ENCODE measurements at regions not wholly inside any gene's neighbourhood (a gene's known extent, or its start where the extent isn't known, plus 50 kb on each side); places are given as distances from the start of the nearest gene placed in this dataset.

GRCh38 chr11:106302416-106302815 lies 225.0 kb downstream of the AASDHPPT start:
- no peak for TF ChIP-seq CEBPB (IDR thresholded peaks at IDR 0.05)
- TF ChIP-seq NFIC (IDR thresholded peaks at IDR 0.05), result no peak
- no peak for TF ChIP-seq CREB1 (IDR thresholded peaks at IDR 0.05; ENCODE audit: low read depth)
- TF ChIP-seq, protein P1, sequence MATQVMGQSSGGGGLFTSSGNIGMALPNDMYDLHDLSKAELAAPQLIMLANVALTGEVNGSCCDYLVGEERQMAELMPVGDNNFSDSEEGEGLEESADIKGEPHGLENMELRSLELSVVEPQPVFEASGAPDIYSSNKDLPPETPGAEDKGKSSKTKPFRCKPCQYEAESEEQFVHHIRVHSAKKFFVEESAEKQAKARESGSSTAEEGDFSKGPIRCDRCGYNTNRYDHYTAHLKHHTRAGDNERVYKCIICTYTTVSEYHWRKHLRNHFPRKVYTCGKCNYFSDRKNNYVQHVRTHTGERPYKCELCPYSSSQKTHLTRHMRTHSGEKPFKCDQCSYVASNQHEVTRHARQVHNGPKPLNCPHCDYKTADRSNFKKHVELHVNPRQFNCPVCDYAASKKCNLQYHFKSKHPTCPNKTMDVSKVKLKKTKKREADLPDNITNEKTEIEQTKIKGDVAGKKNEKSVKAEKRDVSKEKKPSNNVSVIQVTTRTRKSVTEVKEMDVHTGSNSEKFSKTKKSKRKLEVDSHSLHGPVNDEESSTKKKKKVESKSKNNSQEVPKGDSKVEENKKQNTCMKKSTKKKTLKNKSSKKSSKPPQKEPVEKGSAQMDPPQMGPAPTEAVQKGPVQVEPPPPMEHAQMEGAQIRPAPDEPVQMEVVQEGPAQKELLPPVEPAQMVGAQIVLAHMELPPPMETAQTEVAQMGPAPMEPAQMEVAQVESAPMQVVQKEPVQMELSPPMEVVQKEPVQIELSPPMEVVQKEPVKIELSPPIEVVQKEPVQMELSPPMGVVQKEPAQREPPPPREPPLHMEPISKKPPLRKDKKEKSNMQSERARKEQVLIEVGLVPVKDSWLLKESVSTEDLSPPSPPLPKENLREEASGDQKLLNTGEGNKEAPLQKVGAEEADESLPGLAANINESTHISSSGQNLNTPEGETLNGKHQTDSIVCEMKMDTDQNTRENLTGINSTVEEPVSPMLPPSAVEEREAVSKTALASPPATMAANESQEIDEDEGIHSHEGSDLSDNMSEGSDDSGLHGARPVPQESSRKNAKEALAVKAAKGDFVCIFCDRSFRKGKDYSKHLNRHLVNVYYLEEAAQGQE (IDR thresholded peaks at IDR 0.05; ENCODE audit: low read depth), result no peak
- TF ChIP-seq TEAD4 (IDR thresholded peaks at IDR 0.05), result no peak
- TF ChIP-seq RAD21 (IDR thresholded peaks at IDR 0.05; ENCODE audit: low read depth), result no peak

DNA sequence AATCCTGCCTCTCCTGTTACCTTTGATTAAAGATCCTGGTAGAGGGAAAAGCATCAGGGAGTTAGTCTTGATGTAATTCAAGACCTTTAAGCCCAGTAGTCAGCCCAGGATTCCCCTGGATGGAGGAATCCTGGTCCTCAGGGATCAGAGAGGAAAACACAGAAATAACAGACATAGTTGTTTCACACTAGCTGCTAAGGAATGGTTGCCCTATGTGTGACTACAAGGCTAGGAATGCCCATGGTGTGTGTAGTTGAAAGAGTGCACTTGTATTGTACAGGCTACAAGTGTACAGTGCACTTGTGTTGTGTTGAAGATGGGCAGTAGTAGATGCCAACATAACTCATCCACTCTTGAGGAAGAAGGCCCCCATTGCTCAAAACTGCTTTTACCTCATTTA lies 226.8 kb downstream of the AASDHPPT start:
- TF ChIP-seq EGR1 (IDR thresholded peaks at IDR 0.05) (no peak), ZBTB7A (IDR thresholded peaks at IDR 0.05; ENCODE audit: low read depth) (no peak), CEBPB (IDR thresholded peaks at IDR 0.05) (no peak), TEAD4 (IDR thresholded peaks at IDR 0.05) (no peak)
- TF ChIP-seq, protein P1 (IDR thresholded peaks at IDR 0.05; ENCODE audit: low read depth), result no peak

DNA sequence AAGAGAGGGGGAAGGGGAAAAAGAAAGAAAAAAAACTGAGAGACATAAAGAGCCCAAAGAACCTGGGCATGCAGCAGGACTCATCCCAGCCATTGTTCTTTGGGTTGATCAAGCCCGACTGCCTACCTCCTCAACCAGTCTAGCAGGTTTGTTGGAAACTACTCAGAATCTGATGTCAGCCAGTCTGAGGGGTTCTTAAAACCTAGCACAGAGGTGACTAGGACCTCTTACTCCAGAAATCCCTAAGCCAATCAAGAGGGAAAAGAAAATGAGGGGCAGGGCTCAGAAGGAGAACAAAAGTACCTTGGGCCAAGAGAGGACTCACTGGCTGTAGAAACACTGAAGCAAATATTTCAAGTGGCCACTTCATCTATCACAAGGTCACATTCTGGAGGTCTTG lies 228.0 kb downstream of the AASDHPPT start:
- TF ChIP-seq ZBTB7A (IDR thresholded peaks at IDR 0.05; ENCODE audit: low read depth) (no peak), CEBPB (IDR thresholded peaks at IDR 0.05) (no peak), EP300 (IDR thresholded peaks at IDR 0.05; ENCODE audit: borderline replicate concordance) (no peak), CREB1 (IDR thresholded peaks at IDR 0.05; ENCODE audit: low read depth) (no peak), YY1 (IDR thresholded peaks at IDR 0.05; ENCODE audit: low read depth) (no peak), USF1 (IDR thresholded peaks at IDR 0.05) (no peak), TAF1 (IDR thresholded peaks at IDR 0.05; ENCODE audit: low read depth) (no peak), RAD21 (IDR thresholded peaks at IDR 0.05; ENCODE audit: low read depth) (no peak), EGR1 (IDR thresholded peaks at IDR 0.05) (no peak), TCF12 (IDR thresholded peaks at IDR 0.05; ENCODE audit: low read depth) (no peak), NFIC (IDR thresholded peaks at IDR 0.05) (no peak), FOXM1 (IDR thresholded peaks at IDR 0.05; ENCODE audit: borderline replicate concordance, low read depth) (no peak), TEAD4 (IDR thresholded peaks at IDR 0.05) (no peak)
- TF ChIP-seq, protein P1 (IDR thresholded peaks at IDR 0.05; ENCODE audit: low read depth), result no peak
- TF ChIP-seq, protein P2, sequence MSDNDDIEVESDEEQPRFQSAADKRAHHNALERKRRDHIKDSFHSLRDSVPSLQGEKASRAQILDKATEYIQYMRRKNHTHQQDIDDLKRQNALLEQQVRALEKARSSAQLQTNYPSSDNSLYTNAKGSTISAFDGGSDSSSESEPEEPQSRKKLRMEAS (IDR thresholded peaks at IDR 0.05), result no peak

DNA sequence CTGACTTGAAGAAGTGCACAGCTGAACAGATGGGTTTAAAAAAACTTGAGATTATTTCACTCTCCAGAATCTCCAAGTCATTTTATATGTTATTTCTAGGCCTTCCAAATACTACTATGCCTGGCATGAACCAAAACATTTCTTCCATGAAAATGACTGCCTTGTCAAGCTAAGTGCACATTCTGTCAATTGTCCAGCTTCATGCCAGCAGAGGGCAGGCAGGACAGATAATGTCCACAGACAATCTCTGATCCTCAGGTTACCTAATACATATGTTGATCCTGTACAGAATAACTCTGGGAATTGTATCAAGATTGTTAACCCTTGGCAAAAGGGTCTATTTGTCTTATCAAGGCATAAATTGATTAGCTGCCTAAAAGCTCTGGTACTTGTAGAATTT lies 229.5 kb downstream of the AASDHPPT start:
- no peak for TF ChIP-seq NFIC (IDR thresholded peaks at IDR 0.05)
- TF ChIP-seq, protein P1 (IDR thresholded peaks at IDR 0.05; ENCODE audit: low read depth), result no peak

Data from Ishikawa (cell line).